Activated T-helper 1 cell treated with anti-CD3 and anti-CD28 coated beads, Interleukin-12 subunit alpha, Interleukin-12 subunit beta, Interleukin-2, Interleukin-4 antibody, amounts not matched to agents 30 ng/mL and 10 ng/mL and 1 ng/mL, durations not matched to agents 14 hours and 24 hours and 36 hours (primary cell): ENCODE measurements at regions not wholly inside any gene's neighbourhood (a gene's known extent, or its start where the extent isn't known, plus 50 kb on each side); places are given as distances from the start of the nearest gene placed in this dataset.
"Not testable (repeated sequence)": the region's sequence is repeated elsewhere in the genome, so short reads cannot be mapped to it uniquely, and the experiment has no call there.

Source experiments
- DNase-seq: peaks from one replicate; pipeline ENCODE4 v3.0.0; 2021; ENCODE audit warnings: low spot score
- H3K27ac Mint-ChIP-seq: one replicate; pipeline ENCODE4 v1.8.0; 2021; ENCODE audit warnings: mild to moderate bottlenecking, mixed read lengths
- H3K27me3 Mint-ChIP-seq: one replicate; pipeline ENCODE4 v1.8.0; 2022; ENCODE audit warnings: mild to moderate bottlenecking, moderate library complexity, mixed read lengths; ENCODE audit not compliant: insufficient read depth
- H3K36me3 Mint-ChIP-seq: one replicate; pipeline ENCODE4 v1.8.0; 2021; ENCODE audit warnings: low read depth, mixed read lengths
- H3K4me1 Mint-ChIP-seq: one replicate; pipeline ENCODE4 v1.8.0; 2021; ENCODE audit warnings: low read depth, mixed read lengths
- H3K4me3 Mint-ChIP-seq: one replicate; pipeline ENCODE4 v1.8.0; 2021; ENCODE audit warnings: mild to moderate bottlenecking, moderate library complexity, mixed read lengths
- H3K9me3 Mint-ChIP-seq: one replicate; pipeline ENCODE4 v1.8.0; 2021; ENCODE audit warnings: mixed read lengths
- intact Hi-C: fragments of 100-400 bp; cut with micrococcal nuclease; formaldehyde crosslinking; loops from one replicate; pipeline ENCODE4 v1.15.1; 2024

GRCh38 chr14:84282618-84283017 lies 1247.3 kb upstream of the FLRT2 start:
- DNase-seq: no peak
- intact Hi-C loops: no loop called here
- Mint-ChIP-seq H3K36me3 (no peaks in the 10 kb centered on the region), H3K4me3 (no peak overlapping the region), H3K4me1 (no peaks in the 10 kb centered on the region), H3K27ac (no peak overlapping the region), H3K27me3 (no peaks in the 10 kb centered on the region), H3K9me3 (peaks cover 8% of the 10 kb centered on the region)

DNA sequence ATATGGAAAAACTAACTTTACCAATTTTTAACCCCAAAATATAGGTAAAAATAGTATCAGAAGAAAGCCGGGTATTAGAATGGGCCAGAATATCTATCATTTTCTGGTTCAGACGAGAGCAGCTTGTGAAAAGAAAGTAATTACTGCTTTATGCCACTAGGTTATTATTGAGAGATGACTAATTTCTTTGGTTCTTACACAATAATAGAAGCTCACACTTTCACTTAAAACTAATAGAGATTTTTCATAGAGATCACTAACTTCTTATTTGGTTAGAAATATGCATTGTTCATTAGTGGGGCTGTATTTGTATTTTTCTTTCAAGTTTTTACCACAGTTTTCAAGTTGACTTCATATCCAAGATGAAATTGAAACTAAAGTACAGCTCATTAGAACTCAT lies 1241.2 kb upstream of the FLRT2 start:
- DNase-seq: no peak
- Mint-ChIP-seq H3K9me3 (peaks cover 11% of the 10 kb centered on the region), H3K27me3 (no peaks in the 10 kb centered on the region), H3K4me3 (no peak overlapping the region), H3K36me3 (no peaks in the 10 kb centered on the region), H3K27ac (no peak overlapping the region), H3K4me1 (no peaks in the 10 kb centered on the region)
- intact Hi-C loops: no loop called here

- Mint-ChIP-seq H3K27ac (no peak overlapping the region), H3K27me3 (no peaks in the 10 kb centered on the region), H3K4me3 (no peak overlapping the region), H3K9me3 (no peaks in the 10 kb centered on the region), H3K4me1 (no peaks in the 10 kb centered on the region), H3K36me3 (no peaks in the 10 kb centered on the region)
- intact Hi-C loops: no loop called here
- DNase-seq: no peak
Observed at GRCh38 chr14:84298663-84299195, 1231.2 kb upstream of the FLRT2 start.

DNA sequence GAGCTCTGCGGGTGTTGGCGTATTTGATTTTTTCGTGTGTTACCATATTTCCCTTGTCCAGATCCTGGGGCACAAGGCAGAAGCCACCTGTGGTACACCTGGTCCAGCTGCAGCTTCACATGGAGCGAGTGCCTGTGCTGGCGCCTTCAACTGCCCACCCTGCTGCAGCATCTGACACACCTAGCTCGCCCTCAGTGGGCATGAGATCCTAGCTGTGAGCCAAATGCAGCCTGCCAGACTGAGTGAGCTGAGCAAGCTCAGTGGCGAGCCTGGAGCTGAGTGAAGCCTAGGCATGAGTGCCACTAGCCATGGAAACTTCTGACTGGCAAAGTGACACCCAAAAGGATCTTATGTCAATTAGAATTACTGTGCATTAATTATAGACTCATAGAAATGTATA lies 1226.8 kb upstream of the FLRT2 start:
- Mint-ChIP-seq H3K4me1 (no peaks in the 10 kb centered on the region), H3K4me3 (no peak overlapping the region), H3K27ac (no peak overlapping the region), H3K9me3 (peaks cover 17% of the 10 kb centered on the region), H3K27me3 (no peaks in the 10 kb centered on the region), H3K36me3 (no peaks in the 10 kb centered on the region)
- intact Hi-C loops: no loop called here
- DNase-seq: no peak

DNA sequence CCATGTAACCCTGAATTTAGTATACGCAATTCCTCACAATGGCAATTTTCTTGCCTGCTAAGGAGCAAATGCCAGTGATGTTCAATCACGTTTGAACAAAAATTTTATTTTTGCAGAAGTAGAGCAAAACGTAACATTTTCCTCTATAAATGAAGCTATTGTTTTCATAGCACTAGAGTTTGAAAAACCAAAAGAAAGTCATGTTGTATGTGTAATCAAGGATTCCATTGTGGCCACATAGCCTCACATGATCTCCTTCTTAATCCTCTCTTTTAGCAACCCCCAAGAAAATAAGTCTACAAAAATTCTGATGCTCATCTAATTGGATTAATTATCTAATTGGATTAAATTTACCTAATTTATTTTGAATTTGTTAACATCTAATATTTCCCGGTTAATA lies 1217.4 kb upstream of the FLRT2 start:
- no peak for DNase-seq
- peaks cover 35% of the 10 kb centered on the region for H3K9me3 Mint-ChIP-seq
- H3K27me3 Mint-ChIP-seq: no peaks in the 10 kb centered on the region
- no peaks in the 10 kb centered on the region for H3K36me3 Mint-ChIP-seq
- no peak overlapping the region for H3K4me3 Mint-ChIP-seq
- no peaks in the 10 kb centered on the region for H3K4me1 Mint-ChIP-seq
- intact Hi-C loops: no loop called here
- no peak overlapping the region for H3K27ac Mint-ChIP-seq

- no peak for DNase-seq
- Mint-ChIP-seq H3K4me1 (no peaks in the 10 kb centered on the region), H3K9me3 (peaks cover 12% of the 10 kb centered on the region), H3K27me3 (no peaks in the 10 kb centered on the region), H3K36me3 (no peaks in the 10 kb centered on the region), H3K4me3 (no peak overlapping the region), H3K27ac (no peak overlapping the region)
- intact Hi-C loops: no loop called here
Observed at GRCh38 chr14:84323450-84323849, 1206.5 kb upstream of the FLRT2 start.

- no peak overlapping the region for H3K4me3 Mint-ChIP-seq
- no peaks in the 10 kb centered on the region for H3K36me3 Mint-ChIP-seq
- no peak for DNase-seq
- H3K27ac Mint-ChIP-seq: no peak overlapping the region
- H3K4me1 Mint-ChIP-seq: no peaks in the 10 kb centered on the region
- H3K27me3 Mint-ChIP-seq: no peaks in the 10 kb centered on the region
- H3K9me3 Mint-ChIP-seq: peaks cover 13% of the 10 kb centered on the region
- intact Hi-C loops: no loop called here
Observed at GRCh38 chr14:84323978-84324377, 1206.0 kb upstream of the FLRT2 start.

- no peak overlapping the region for H3K4me3 Mint-ChIP-seq
- H3K27me3 Mint-ChIP-seq: no peaks in the 10 kb centered on the region
- peaks cover 21% of the 10 kb centered on the region for H3K9me3 Mint-ChIP-seq
- H3K36me3 Mint-ChIP-seq: no peaks in the 10 kb centered on the region
- H3K4me1 Mint-ChIP-seq: no peaks in the 10 kb centered on the region
- intact Hi-C loops: no loop called here
- no peak for DNase-seq
- H3K27ac Mint-ChIP-seq: no peak overlapping the region
Observed at GRCh38 chr14:84336433-84336832, 1193.5 kb upstream of the FLRT2 start.

GRCh38 chr14:84340938-84341337 lies 1189.0 kb upstream of the FLRT2 start:
- Mint-ChIP-seq H3K27me3 (no peaks in the 10 kb centered on the region), H3K27ac (no peak overlapping the region), H3K4me3 (no peak overlapping the region), H3K36me3 (no peaks in the 10 kb centered on the region), H3K9me3 (peaks cover 21% of the 10 kb centered on the region), H3K4me1 (no peaks in the 10 kb centered on the region)
- no peak for DNase-seq
- intact Hi-C loops: no loop called here

DNA sequence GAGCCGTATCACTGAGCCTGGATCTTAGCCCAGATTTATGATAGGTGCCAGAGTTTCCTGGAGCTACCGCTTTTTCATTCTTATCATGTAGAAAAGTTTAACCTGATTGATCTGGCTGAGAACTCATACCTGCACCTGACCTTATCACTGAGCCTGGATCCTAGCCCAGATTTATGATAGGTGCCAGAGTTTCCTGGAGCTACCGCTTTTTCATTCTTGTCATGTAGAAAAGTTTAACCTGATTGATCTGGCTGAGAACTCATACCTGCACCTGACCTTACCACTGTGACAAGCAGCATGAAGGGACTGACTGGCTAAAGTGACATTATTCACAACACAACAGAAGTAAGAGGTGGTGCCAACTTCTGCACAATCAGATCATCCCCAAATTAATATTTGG lies 1188.1 kb upstream of the FLRT2 start:
- H3K4me1 Mint-ChIP-seq, H3K27ac Mint-ChIP-seq, H3K4me3 Mint-ChIP-seq, DNase-seq, H3K36me3 Mint-ChIP-seq, intact Hi-C loops, H3K27me3 Mint-ChIP-seq: not testable (repeated sequence)
- H3K9me3 Mint-ChIP-seq: peaks cover 21% of the 10 kb centered on the region

DNA sequence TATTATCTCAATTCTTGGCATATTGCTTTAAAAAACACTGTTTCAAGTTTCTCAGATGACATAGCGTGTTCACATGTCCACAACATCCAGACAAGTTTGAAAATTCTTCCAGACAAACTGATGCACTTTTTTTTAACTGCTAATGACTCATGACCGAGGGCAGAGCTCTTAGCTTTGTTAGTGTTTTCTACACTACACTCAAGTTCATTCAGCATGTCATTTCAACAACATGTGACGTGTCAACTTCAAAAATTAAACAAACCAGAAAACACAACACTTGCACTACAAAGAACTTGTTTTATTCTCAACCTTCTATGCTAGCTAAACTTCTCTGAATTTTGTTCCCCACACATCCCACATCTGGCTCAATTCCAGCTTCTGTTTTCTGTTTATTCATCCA lies 1186.3 kb upstream of the FLRT2 start:
- DNase-seq: no peak
- no peak overlapping the region for H3K27ac Mint-ChIP-seq
- intact Hi-C loops: no loop called here
- no peaks in the 10 kb centered on the region for H3K4me1 Mint-ChIP-seq
- no peaks in the 10 kb centered on the region for H3K27me3 Mint-ChIP-seq
- no peak overlapping the region for H3K4me3 Mint-ChIP-seq
- H3K36me3 Mint-ChIP-seq: no peaks in the 10 kb centered on the region
- peaks cover 17% of the 10 kb centered on the region for H3K9me3 Mint-ChIP-seq

- H3K4me1 Mint-ChIP-seq: no peaks in the 10 kb centered on the region
- no peaks in the 10 kb centered on the region for H3K36me3 Mint-ChIP-seq
- H3K4me3 Mint-ChIP-seq: no peak overlapping the region
- no peaks in the 10 kb centered on the region for H3K27me3 Mint-ChIP-seq
- no peak overlapping the region for H3K27ac Mint-ChIP-seq
- intact Hi-C loops: no loop called here
- H3K9me3 Mint-ChIP-seq: peaks cover 30% of the 10 kb centered on the region
- DNase-seq: no peak
Observed at GRCh38 chr14:84351646-84352045, 1178.3 kb upstream of the FLRT2 start.

GRCh38 chr14:84361476-84361875 lies 1168.5 kb upstream of the FLRT2 start:
- no peaks in the 10 kb centered on the region for H3K27me3 Mint-ChIP-seq
- DNase-seq: no peak
- H3K9me3 Mint-ChIP-seq: peaks cover 16% of the 10 kb centered on the region
- no peaks in the 10 kb centered on the region for H3K36me3 Mint-ChIP-seq
- H3K4me3 Mint-ChIP-seq: no peak overlapping the region
- H3K4me1 Mint-ChIP-seq: no peaks in the 10 kb centered on the region
- H3K27ac Mint-ChIP-seq: no peak overlapping the region
- intact Hi-C loops: no loop called here

GRCh38 chr14:84375235-84375634 lies 1154.7 kb upstream of the FLRT2 start:
- intact Hi-C loops: no loop called here
- Mint-ChIP-seq H3K36me3 (no peaks in the 10 kb centered on the region), H3K27me3 (no peaks in the 10 kb centered on the region), H3K4me1 (no peaks in the 10 kb centered on the region), H3K27ac (no peak overlapping the region), H3K9me3 (peaks cover 21% of the 10 kb centered on the region), H3K4me3 (no peak overlapping the region)
- no peak for DNase-seq
